Ecto neural progenitor cell (in vitro differentiated cells): ENCODE measurements at regions not wholly inside any gene's neighbourhood (a gene's known extent, or its start where the extent isn't known, plus 50 kb on each side); places are given as distances from the start of the nearest gene placed in this dataset.
"Not testable (repeated sequence)": the region's sequence is repeated elsewhere in the genome, so short reads cannot be mapped to it uniquely, and the experiment has no call there.

ENCODE experiments used
- DNase-seq: peaks from one replicate; pipeline ENCODE4 v3.0.0-alpha.2; 2018; ENCODE audit warnings: low spot score

- not testable (repeated sequence) for DNase-seq
Measured at GRCh38 chr15:22002711-22003110, 77.6 kb upstream of the OR4M2 start.

- DNase-seq, result not testable (repeated sequence)
Measured at GRCh38 chr15:21989117-21989516, 91.2 kb upstream of the OR4M2 start.

GRCh38 chr15:21983820-21984219, 96.5 kb upstream of the OR4M2 start:
- DNase-seq, result not testable (repeated sequence)

- not testable (repeated sequence) for DNase-seq
Measured at GRCh38 chr15:21979960-21980359, 100.4 kb upstream of the OR4M2 start.

- peak; percentile 2 for DNase-seq
Measured at GRCh38 chr15:21953713-21954112, 76.2 kb upstream of the POTEB start.

- DNase-seq, result not testable (repeated sequence)
Measured at GRCh38 chr15:21940302-21940701, 62.8 kb upstream of the POTEB start.
